ENCODE measurements at regions not wholly inside any gene's neighbourhood (a gene's known extent, or its start where the extent isn't known, plus 50 kb on each side); places are given as distances from the start of the nearest gene placed in this dataset.

GRCh38 chr4:158346576-158346975 lies 136.3 kb downstream of the TMEM144 start:
- TF ChIP-seq CTCF (IDR thresholded peaks at IDR 0.05; ENCODE audit: insufficient read depth, low read depth, low read length) (no peak), EZH2 (IDR thresholded peaks at IDR 0.05; ENCODE audit: insufficient read depth, low read length) (no peak)

Data from astrocyte (in vitro differentiated cells and primary cell).